ENCODE measurements at regions not wholly inside any gene's neighbourhood (a gene's known extent, or its start where the extent isn't known, plus 50 kb on each side); places are given as distances from the start of the nearest gene placed in this dataset.

DNA sequence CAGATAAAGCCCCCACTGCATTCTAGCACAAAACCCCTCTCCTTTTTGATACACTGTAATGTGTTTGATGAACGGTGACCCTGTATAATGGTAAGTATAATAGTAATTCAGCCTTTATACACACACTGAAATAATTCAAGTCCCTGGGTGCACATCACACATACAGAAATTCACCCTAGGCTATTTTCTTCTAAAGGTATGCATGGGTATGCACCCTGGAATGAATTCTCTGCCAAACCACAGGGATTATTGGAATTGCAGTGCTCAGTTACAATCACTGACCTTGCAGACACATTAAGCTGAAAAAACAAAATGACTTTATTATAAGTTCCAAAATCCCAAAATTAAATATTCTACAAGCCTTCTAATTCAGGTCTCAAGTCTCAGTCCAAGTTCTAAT lies 245.9 kb upstream of the FAT3 start:
- TF ChIP-seq, protein P1, sequence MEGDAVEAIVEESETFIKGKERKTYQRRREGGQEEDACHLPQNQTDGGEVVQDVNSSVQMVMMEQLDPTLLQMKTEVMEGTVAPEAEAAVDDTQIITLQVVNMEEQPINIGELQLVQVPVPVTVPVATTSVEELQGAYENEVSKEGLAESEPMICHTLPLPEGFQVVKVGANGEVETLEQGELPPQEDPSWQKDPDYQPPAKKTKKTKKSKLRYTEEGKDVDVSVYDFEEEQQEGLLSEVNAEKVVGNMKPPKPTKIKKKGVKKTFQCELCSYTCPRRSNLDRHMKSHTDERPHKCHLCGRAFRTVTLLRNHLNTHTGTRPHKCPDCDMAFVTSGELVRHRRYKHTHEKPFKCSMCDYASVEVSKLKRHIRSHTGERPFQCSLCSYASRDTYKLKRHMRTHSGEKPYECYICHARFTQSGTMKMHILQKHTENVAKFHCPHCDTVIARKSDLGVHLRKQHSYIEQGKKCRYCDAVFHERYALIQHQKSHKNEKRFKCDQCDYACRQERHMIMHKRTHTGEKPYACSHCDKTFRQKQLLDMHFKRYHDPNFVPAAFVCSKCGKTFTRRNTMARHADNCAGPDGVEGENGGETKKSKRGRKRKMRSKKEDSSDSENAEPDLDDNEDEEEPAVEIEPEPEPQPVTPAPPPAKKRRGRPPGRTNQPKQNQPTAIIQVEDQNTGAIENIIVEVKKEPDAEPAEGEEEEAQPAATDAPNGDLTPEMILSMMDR (IDR thresholded peaks at IDR 0.05), result no peak
- TF ChIP-seq POLR2AphosphoS5 (IDR thresholded peaks at IDR 0.05), result no peak
